Endothelial cell of umbilical vein (primary cell): ENCODE measurements at regions not wholly inside any gene's neighbourhood (a gene's known extent, or its start where the extent isn't known, plus 50 kb on each side); places are given as distances from the start of the nearest gene placed in this dataset.

Experiments used
- BruUV-seq: library from RNA; stranded (reverse); fragments of 400-500 nt; replicated peaks from 2 replicates; lab custom pipeline; 2021; lab: Mats Ljungman, UMichigan
- CTCF ChIA-PET: fragments of 300-600, 350-600 bp; sonication (Branson Sonifier 250); formaldehyde crosslinking; loops from one replicate; lab custom pipeline; 2021; ENCODE audit warnings: antibody characterized with exemption, inconsistent platforms; lab: Charles Lee
- POLR2A ChIA-PET: fragments of 300-600, 350-600 bp; sonication (Branson Sonifier 250); formaldehyde crosslinking; loops from one replicate; lab custom pipeline; 2021; ENCODE audit warnings: antibody characterized with exemption, inconsistent platforms; lab: Charles Lee
- DNase-seq: peaks from one replicate; pipeline ENCODE4 v3.0.0-alpha.2; 2011; ENCODE audit warnings: low read depth, low spot score
- FAIRE-seq: peaks from 2 replicates; lab custom pipeline; 2011; peaks lifted over from hg19 to GRCh38; lab: Jason Lieb, UNC
- H2AFZ ChIP-seq: 2 replicates; pipeline ENCODE4 v1.6.0; 2012; ENCODE audit warnings: low read depth, low read length, control low read depth, inconsistent platforms
- H3K27ac ChIP-seq: 2 replicates; pipeline ENCODE4 v1.5.1; 2011; ENCODE audit warnings: low read depth, mild to moderate bottlenecking, control low read depth, low read length, moderate library complexity; ENCODE audit not compliant: insufficient read depth
- H3K27me3 ChIP-seq, 2 experiments: 2 replicates each; pipeline versions ENCODE4 v1.6.0 to v1.6.1; 2011; ENCODE audit warnings: low read length in 2 of 2, mixed read lengths in 1 of 2; ENCODE audit not compliant: control insufficient read depth in 2 of 2, insufficient read depth in 2 of 2
- H3K36me3 ChIP-seq, 2 experiments: 2 replicates in 1 of 2; 3 replicates in 1 of 2; pipeline ENCODE4 v1.5.1; 2011; ENCODE audit warnings: low read length in 2 of 2, mild to moderate bottlenecking in 1 of 2, moderate library complexity in 1 of 2; ENCODE audit not compliant: control insufficient read depth in 2 of 2, insufficient read depth in 2 of 2; ENCODE audit errors: extremely low read depth in 1 of 2
- H3K4me1 ChIP-seq: 3 replicates; pipeline ENCODE4 v1.5.1; 2011; ENCODE audit warnings: mild to moderate bottlenecking, low read length; ENCODE audit not compliant: control insufficient read depth, insufficient read depth; ENCODE audit errors: extremely low read depth
- H3K4me2 ChIP-seq: 2 replicates; pipeline ENCODE4 v1.6.1; 2011; ENCODE audit warnings: low read length, control low read depth, mixed read lengths; ENCODE audit not compliant: insufficient read depth
- H3K4me3 ChIP-seq, 3 experiments: fragments of 200-600 bp in 1 of 3; sonication (generic), shearing (Covaris generic) in 1 of 3; replicated peaks in 1 of 3; 2 replicates each; pipeline ENCODE4 v1.5.1; 2011 to 2016; ENCODE audit warnings: control low read depth in 3 of 3, low read length in 3 of 3, mild to moderate bottlenecking in 2 of 3, inconsistent platforms in 1 of 3, low read depth in 1 of 3, moderate library complexity in 1 of 3; ENCODE audit not compliant: insufficient read depth in 1 of 3
- H3K79me2 ChIP-seq: 2 replicates; pipeline ENCODE4 v1.6.0; 2012; ENCODE audit warnings: low read length, inconsistent platforms; ENCODE audit not compliant: control insufficient read depth, insufficient read depth
- H3K9ac ChIP-seq: replicated peaks from 2 replicates; pipeline ENCODE3; 2011; ENCODE audit warnings: low read length, control low read depth; ENCODE audit not compliant: insufficient read depth; ENCODE audit errors: extremely low read depth
- H3K9me1 ChIP-seq: replicated peaks from 3 replicates; pipeline ENCODE4 v1.6.0; 2011; ENCODE audit warnings: mild to moderate bottlenecking, low read length; ENCODE audit not compliant: control insufficient read depth, insufficient read depth; ENCODE audit errors: extremely low read depth
- H3K9me3 ChIP-seq: replicated peaks from 2 replicates; pipeline ENCODE4 v1.5.1; 2012; ENCODE audit warnings: low read length, inconsistent platforms; ENCODE audit not compliant: control insufficient read depth, insufficient read depth
- H4K20me1 ChIP-seq: replicated peaks from 2 replicates; pipeline ENCODE3; 2011; ENCODE audit warnings: mild to moderate bottlenecking, low read length; ENCODE audit not compliant: control insufficient read depth, insufficient read depth; ENCODE audit errors: extremely low read depth
- EZH2 ChIP-seq: IDR thresholded peaks from 2 replicates; pipeline ENCODE4 v1.6.1; 2012; ENCODE audit warnings: borderline replicate concordance, low read depth, mild to moderate bottlenecking, moderate library complexity, low read length, inconsistent platforms; ENCODE audit not compliant: severe bottlenecking
- GATA2 ChIP-seq: IDR thresholded peaks from 2 replicates; pipeline ENCODE4 v1.7.0; 2011; ENCODE audit warnings: low read depth, mild to moderate bottlenecking, moderate library complexity, mixed read lengths, low read length; ENCODE audit not compliant: insufficient read length, insufficient read depth
- MYC ChIP-seq: IDR thresholded peaks from one replicate; pipeline ENCODE4 v1.6.1; 2011; ENCODE audit warnings: mild to moderate bottlenecking, low read depth, low read length
- POLR2A ChIP-seq: IDR thresholded peaks from 2 replicates; pipeline ENCODE4 v1.6.1; 2012; ENCODE audit warnings: low read depth, mild to moderate bottlenecking, control low read depth, low read length
- POLR2AphosphoS5 ChIP-seq: IDR thresholded peaks from 2 replicates; pipeline ENCODE4 v1.6.1; 2012; ENCODE audit warnings: low read depth, mild to moderate bottlenecking, control low read depth, low read length, moderate library complexity; ENCODE audit not compliant: insufficient read depth
- dilution Hi-C: fragments of 300-500 bp; cut with MboI; formaldehyde crosslinking; loops from one replicate; pipeline ENCODE4 v1.15.0; 2019; ENCODE audit warnings: low sequenced_read_pairs; ENCODE audit not compliant: extremely low pct_ligation_motif_present
- intact Hi-C: fragments of 100-400 bp; cut with micrococcal nuclease; formaldehyde crosslinking; loops from one replicate; pipeline ENCODE4 v1.10.0; 2022
- TF ChIP-seq, protein P1 (sequence below), 2 donors: IDR thresholded peaks; 1 replicate in 1 of 2; 2 replicates in 1 of 2; pipeline ENCODE4 v1.5.1; 2011; ENCODE audit warnings: low read length in 2 of 2, mild to moderate bottlenecking in 2 of 2, moderate library complexity in 2 of 2, control low read depth in 1 of 2, inconsistent platforms in 1 of 2, low read depth in 1 of 2; ENCODE audit not compliant: insufficient read depth in 1 of 2; ENCODE audit errors: extremely low read depth in 1 of 2

DNA sequence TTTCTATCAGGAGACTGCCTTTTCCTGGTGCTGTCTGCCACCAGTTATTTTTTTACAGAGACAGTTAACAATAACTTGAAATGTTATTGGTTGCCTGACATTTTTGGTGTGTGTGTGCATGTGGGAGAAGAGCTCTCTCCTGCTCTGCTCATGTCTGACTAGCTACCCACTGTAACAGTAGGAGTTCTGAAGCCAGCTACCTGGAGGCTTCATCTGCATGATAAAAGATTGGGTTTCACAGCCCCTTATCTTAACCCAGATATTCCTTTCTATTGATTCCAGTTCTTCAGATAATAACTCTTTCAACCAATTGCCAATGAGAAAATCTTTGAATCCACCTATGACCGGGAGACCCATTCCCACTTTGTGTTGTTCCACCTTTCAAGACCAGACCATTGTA lies 237.4 kb upstream of the PPP1R3A start:
- no peak overlapping the region for H3K4me3 ChIP-seq
- no peaks in the 10 kb centered on the region for H3K9me3 ChIP-seq
- dilution Hi-C loops (no loop called here), intact Hi-C loops (no loop called here)
- no peak for TF ChIP-seq GATA2
- TF ChIP-seq POLR2AphosphoS5 = no peak
- TF ChIP-seq EZH2 = no peak
- TF ChIP-seq, protein P1, sequence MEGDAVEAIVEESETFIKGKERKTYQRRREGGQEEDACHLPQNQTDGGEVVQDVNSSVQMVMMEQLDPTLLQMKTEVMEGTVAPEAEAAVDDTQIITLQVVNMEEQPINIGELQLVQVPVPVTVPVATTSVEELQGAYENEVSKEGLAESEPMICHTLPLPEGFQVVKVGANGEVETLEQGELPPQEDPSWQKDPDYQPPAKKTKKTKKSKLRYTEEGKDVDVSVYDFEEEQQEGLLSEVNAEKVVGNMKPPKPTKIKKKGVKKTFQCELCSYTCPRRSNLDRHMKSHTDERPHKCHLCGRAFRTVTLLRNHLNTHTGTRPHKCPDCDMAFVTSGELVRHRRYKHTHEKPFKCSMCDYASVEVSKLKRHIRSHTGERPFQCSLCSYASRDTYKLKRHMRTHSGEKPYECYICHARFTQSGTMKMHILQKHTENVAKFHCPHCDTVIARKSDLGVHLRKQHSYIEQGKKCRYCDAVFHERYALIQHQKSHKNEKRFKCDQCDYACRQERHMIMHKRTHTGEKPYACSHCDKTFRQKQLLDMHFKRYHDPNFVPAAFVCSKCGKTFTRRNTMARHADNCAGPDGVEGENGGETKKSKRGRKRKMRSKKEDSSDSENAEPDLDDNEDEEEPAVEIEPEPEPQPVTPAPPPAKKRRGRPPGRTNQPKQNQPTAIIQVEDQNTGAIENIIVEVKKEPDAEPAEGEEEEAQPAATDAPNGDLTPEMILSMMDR (IDR thresholded peaks at IDR 0.05; ENCODE audit: extremely low read depth in 1 of 2, insufficient read depth in 1 of 2, low read depth in 1 of 2, low read length in 2 of 2) = no peak
- no peak for TF ChIP-seq MYC
- no peak for TF ChIP-seq POLR2A
- no TSS peak for BruUV-seq
- no peaks in the 10 kb centered on the region for H3K27me3 ChIP-seq
- H3K9ac ChIP-seq = no peak overlapping the region
- H3K27ac ChIP-seq = no peak overlapping the region
- H3K4me2 ChIP-seq = no peak overlapping the region
- DNase-seq (no peak), FAIRE-seq (no peak)
- H3K36me3 ChIP-seq = no peaks in the 10 kb centered on the region
- CTCF ChIA-PET = no interaction called here
- POLR2A ChIA-PET = no interaction called here
- no peaks in the 10 kb centered on the region for H3K79me2 ChIP-seq
- H2AFZ ChIP-seq = no peak overlapping the region
- no peaks in the 10 kb centered on the region for H3K9me1 ChIP-seq
- no peaks in the 10 kb centered on the region for H3K4me1 ChIP-seq
- H4K20me1 ChIP-seq = no peaks in the 10 kb centered on the region
